PFSK-1 (cell line): ENCODE measurements at regions not wholly inside any gene's neighbourhood (a gene's known extent, or its start where the extent isn't known, plus 50 kb on each side); places are given as distances from the start of the nearest gene placed in this dataset.

Experiments
- FOXP2 ChIP-seq: optimal IDR thresholded peaks from 2 replicates; pipeline ENCODE3; 2011; ENCODE audit warnings: borderline replicate concordance, control low read depth, inconsistent platforms; ENCODE audit not compliant: insufficient read depth; ENCODE audit errors: extremely low read length, extremely low read depth
- POLR2AphosphoS5 ChIP-seq: IDR thresholded peaks from 2 replicates; pipeline ENCODE4 v1.6.1; 2012; ENCODE audit warnings: low read depth, mild to moderate bottlenecking, control low read depth, low read length, moderate library complexity
- SIN3A ChIP-seq: IDR thresholded peaks from 2 replicates; pipeline ENCODE4 v1.6.1; 2012; ENCODE audit warnings: mild to moderate bottlenecking, low read length, moderate library complexity, borderline replicate concordance; ENCODE audit not compliant: insufficient read depth
- TAF1 ChIP-seq: IDR thresholded peaks from 2 replicates; pipeline ENCODE4 v1.6.1; 2012; ENCODE audit warnings: low read length, control low read depth, borderline replicate concordance; ENCODE audit not compliant: insufficient read depth
- TF ChIP-seq, protein P1 (sequence below), 2 experiments: IDR thresholded peaks; 2 replicates each; pipeline versions ENCODE4 v1.6.1 to v1.8.0; 2011 to 2012; ENCODE audit warnings: low read depth in 2 of 2, low read length in 2 of 2, control low read depth in 1 of 2, inconsistent platforms in 1 of 2, mild to moderate bottlenecking in 1 of 2, moderate library complexity in 1 of 2; ENCODE audit not compliant: insufficient read depth in 1 of 2

DNA sequence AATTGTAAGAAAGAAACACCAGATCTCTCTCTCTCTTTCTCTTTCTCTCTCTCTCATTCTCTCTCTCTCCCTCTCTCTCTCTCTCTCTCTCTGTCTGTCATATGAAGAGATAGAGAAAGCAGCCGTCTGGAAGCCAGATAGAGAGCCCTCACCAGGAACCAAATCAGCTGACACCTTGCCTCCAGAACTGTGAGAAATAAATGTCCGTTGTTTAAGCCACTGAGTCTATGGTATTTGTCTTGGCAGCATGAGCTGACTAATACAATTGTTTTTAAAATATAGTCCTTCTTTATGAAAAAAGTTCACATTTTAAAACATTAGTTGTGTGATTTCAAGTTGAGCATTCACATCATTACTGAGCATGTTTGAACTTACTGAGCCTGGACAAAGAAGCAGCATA lies 275.6 kb downstream of the CETN3 start:
- TF ChIP-seq, protein P1, sequence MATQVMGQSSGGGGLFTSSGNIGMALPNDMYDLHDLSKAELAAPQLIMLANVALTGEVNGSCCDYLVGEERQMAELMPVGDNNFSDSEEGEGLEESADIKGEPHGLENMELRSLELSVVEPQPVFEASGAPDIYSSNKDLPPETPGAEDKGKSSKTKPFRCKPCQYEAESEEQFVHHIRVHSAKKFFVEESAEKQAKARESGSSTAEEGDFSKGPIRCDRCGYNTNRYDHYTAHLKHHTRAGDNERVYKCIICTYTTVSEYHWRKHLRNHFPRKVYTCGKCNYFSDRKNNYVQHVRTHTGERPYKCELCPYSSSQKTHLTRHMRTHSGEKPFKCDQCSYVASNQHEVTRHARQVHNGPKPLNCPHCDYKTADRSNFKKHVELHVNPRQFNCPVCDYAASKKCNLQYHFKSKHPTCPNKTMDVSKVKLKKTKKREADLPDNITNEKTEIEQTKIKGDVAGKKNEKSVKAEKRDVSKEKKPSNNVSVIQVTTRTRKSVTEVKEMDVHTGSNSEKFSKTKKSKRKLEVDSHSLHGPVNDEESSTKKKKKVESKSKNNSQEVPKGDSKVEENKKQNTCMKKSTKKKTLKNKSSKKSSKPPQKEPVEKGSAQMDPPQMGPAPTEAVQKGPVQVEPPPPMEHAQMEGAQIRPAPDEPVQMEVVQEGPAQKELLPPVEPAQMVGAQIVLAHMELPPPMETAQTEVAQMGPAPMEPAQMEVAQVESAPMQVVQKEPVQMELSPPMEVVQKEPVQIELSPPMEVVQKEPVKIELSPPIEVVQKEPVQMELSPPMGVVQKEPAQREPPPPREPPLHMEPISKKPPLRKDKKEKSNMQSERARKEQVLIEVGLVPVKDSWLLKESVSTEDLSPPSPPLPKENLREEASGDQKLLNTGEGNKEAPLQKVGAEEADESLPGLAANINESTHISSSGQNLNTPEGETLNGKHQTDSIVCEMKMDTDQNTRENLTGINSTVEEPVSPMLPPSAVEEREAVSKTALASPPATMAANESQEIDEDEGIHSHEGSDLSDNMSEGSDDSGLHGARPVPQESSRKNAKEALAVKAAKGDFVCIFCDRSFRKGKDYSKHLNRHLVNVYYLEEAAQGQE (IDR thresholded peaks at IDR 0.05; ENCODE audit: insufficient read depth in 1 of 2, low read depth in 2 of 2, low read length in 2 of 2): no peak
- TF ChIP-seq TAF1: no peak
- no peak for TF ChIP-seq SIN3A
- TF ChIP-seq FOXP2: no peak
- TF ChIP-seq POLR2AphosphoS5: no peak

DNA sequence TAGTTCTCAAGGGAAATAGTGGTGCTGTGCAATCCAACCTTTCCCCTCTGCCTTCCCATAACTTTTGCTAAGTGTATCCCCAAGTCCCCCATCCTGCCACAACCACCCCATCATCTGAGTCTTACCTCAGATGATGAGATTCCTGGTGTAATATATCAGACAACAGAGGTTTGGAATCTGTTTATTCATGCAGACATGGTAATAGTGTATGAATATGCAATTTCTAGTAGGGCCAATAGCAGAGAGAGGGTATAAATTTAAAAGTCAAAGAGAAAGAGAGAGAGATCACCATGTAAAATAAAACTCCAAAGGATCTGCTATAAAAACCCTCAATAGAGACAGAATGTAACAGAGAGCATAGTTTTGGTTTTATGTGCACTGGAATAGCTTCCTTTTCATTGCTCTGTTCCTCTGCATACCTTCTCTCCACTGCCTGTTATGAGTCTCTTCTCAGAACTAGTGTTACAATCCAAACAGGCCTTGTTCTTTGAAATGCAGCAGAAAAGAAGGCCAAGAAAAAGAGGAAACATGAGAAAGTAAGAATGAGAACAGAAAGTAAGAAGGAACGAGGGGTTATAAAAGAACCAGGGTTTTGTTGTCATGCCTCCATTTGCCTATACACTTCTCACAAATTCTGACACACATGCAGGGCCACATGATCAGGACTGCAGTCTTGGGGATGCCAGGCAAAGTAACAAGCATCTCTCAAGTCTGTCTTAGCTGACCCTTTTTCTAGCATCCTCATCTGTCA lies 278.0 kb downstream of the CETN3 start:
- TF ChIP-seq, protein P1 (IDR thresholded peaks at IDR 0.05; ENCODE audit: insufficient read depth in 1 of 2, low read depth in 2 of 2, low read length in 2 of 2): no peak
- TF ChIP-seq TAF1: no peak

DNA sequence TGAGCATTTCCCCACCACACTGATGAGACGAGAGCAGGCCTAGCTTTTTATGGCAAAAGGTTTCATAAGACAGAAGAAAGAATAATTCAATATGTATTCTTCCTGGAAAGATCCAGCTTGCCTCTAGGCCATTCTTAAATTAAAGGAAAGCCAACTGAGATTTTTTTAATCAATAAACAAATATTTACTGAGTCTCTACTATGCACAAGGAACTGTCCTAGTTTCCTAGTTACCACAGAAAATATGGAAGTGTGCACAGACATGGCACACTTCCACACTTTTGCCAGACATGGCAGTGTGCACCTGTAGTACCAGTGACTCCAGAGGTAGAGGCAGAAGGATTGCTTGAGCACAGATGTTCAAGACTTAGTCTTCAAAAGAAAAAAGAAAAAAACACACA lies 281.0 kb downstream of the CETN3 start:
- TF ChIP-seq POLR2AphosphoS5 (no peak), SIN3A (no peak), TAF1 (no peak), FOXP2 (no peak)
- TF ChIP-seq, protein P1 (IDR thresholded peaks at IDR 0.05; ENCODE audit: insufficient read depth in 1 of 2, low read depth in 2 of 2, low read length in 2 of 2): no peak

DNA sequence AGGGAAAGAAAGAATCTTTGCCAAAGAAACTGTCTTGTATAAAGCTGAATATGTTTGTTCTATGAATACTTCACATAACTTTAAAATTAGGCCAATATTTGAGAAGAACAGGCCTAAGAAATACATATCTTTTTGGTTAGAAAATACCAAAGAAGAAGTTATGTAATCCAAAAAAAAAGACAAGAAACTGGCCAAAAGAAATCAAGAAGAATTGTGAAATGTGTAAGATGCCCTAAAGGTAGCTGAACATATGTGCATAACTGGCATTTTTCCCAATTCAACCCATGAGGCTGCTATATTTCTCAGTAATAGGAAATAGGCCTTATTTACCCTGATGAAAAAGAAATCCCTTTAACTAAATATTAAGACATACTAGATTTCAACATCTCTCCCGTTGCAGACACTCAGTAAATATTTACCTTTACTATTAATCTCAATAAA lies 290.0 kb downstream of the CETN3 start:
- TF ChIP-seq POLR2AphosphoS5 (no peak), SIN3A (no peak), FOXP2 (no peak), TAF1 (no peak)
- TF ChIP-seq, protein P1 (IDR thresholded peaks at IDR 0.05; ENCODE audit: insufficient read depth in 1 of 2, low read depth in 2 of 2, low read length in 2 of 2): no peak

DNA sequence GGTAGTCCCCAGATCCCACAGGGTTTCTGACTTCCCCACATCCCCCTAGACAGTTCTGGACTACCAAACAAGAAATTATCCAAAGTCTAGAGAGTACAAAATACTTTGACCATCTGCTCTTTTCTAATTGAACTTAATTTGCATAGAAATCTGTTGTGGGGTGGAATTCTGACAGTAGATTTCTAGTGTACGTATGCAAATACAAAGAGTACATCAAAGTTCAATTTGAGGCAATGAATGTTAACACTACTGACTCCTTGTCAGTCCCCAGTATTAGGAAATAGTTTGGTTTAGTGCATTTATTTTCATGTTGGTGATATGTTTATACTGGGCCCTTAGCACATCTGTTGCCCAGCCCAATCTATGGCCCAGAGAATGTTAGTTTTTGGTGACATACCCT lies 292.6 kb downstream of the CETN3 start:
- TF ChIP-seq TAF1: no peak
- TF ChIP-seq, protein P1 (IDR thresholded peaks at IDR 0.05; ENCODE audit: insufficient read depth in 1 of 2, low read depth in 2 of 2, low read length in 2 of 2): no peak
- TF ChIP-seq SIN3A: no peak
- no peak for TF ChIP-seq POLR2AphosphoS5
- no peak for TF ChIP-seq FOXP2
